SKM-1 treated with dmso at 0.1 percent for 144 hours (cell line): ENCODE measurements at regions not wholly inside any gene's neighbourhood (a gene's known extent, or its start where the extent isn't known, plus 50 kb on each side); places are given as distances from the start of the nearest gene placed in this dataset.

Source experiments
- DNase-seq: peaks from one replicate; lab custom pipeline; 2025; ENCODE audit not compliant: unreplicated experiment; lab: John Stamatoyannopoulos, UW

- DNase-seq: no peak
Observed at GRCh38 chr16:17606460-17606859, 135.7 kb upstream of the XYLT1 start.

- no peak for DNase-seq
Observed at GRCh38 chr16:17605784-17606183, 135.0 kb upstream of the XYLT1 start.

- no peak for DNase-seq
Observed at GRCh38 chr16:17603626-17604025, 132.9 kb upstream of the XYLT1 start.

- DNase-seq: peak; percentile 32
Observed at GRCh38 chr16:17602678-17603077, 131.9 kb upstream of the XYLT1 start.

- DNase-seq: no peak
Observed at GRCh38 chr16:17598968-17599367, 128.2 kb upstream of the XYLT1 start.

GRCh38 chr16:17591655-17592405 lies 121.1 kb upstream of the XYLT1 start:
- no peak for DNase-seq

- no peak for DNase-seq
Observed at GRCh38 chr16:17590711-17591654, 120.2 kb upstream of the XYLT1 start.

- no peak for DNase-seq
Observed at GRCh38 chr16:17589898-17590297, 119.1 kb upstream of the XYLT1 start.

GRCh38 chr16:17585449-17586074 lies 114.8 kb upstream of the XYLT1 start:
- no peak for DNase-seq

- peak; percentile 56 for DNase-seq
Observed at GRCh38 chr16:17578981-17579874, 108.5 kb upstream of the XYLT1 start.

- no peak for DNase-seq
Observed at GRCh38 chr16:17574256-17574655, 103.5 kb upstream of the XYLT1 start.

- DNase-seq: no peak
Observed at GRCh38 chr16:17572145-17572544, 101.4 kb upstream of the XYLT1 start.

GRCh38 chr16:17571499-17572093 lies 100.8 kb upstream of the XYLT1 start:
- no peak for DNase-seq

- no peak for DNase-seq
Observed at GRCh38 chr16:17568239-17568638, 97.5 kb upstream of the XYLT1 start.

GRCh38 chr16:17567455-17567854 lies 96.7 kb upstream of the XYLT1 start:
- no peak for DNase-seq

GRCh38 chr16:17566656-17567450 lies 96.1 kb upstream of the XYLT1 start:
- no peak for DNase-seq

GRCh38 chr16:17566075-17566474 lies 95.3 kb upstream of the XYLT1 start:
- no peak for DNase-seq

GRCh38 chr16:17565605-17566004 lies 94.8 kb upstream of the XYLT1 start:
- no peak for DNase-seq

- peak; percentile 89 for DNase-seq
Observed at GRCh38 chr16:17564856-17565255, 94.1 kb upstream of the XYLT1 start.
